ENCODE measurements at regions not wholly inside any gene's neighbourhood (a gene's known extent, or its start where the extent isn't known, plus 50 kb on each side); places are given as distances from the start of the nearest gene placed in this dataset.

DNA sequence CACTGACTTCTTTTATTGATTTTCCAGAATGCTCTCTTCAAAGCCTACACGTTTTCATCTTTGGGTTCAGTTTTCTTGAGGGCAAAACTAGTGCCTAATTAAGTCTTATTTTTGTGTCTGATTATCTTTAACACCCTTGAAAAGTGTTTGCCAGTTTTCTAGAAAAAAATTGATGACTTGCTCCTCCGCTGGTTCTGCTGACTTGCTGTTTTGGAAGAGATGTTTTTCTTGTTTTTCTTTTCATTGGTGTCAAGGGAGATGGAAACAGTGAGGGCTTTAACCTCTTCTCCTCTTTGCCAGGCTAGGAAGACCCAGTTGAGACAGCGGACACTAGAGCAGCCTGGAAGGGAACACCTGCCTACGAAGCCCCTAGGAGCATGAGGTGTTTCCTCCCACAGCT is 123.7 kb upstream of the EEPD1 start:
- DNase-seq (ENCODE audit: low read depth, low spot score) (no peak), FAIRE-seq (no peak)
- TF ChIP-seq GATA2 (IDR thresholded peaks at IDR 0.05; ENCODE audit: insufficient read depth, insufficient read length, low read depth, low read length) = no peak
- TF ChIP-seq POLR2AphosphoS5 (IDR thresholded peaks at IDR 0.05; ENCODE audit: insufficient read depth, low read depth, low read length) = no peak
- TF ChIP-seq, protein P1, sequence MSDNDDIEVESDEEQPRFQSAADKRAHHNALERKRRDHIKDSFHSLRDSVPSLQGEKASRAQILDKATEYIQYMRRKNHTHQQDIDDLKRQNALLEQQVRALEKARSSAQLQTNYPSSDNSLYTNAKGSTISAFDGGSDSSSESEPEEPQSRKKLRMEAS (IDR thresholded peaks at IDR 0.05; ENCODE audit: insufficient read depth, insufficient read length) = no peak
- TF ChIP-seq JUN (IDR thresholded peaks at IDR 0.05; ENCODE audit: borderline replicate concordance, insufficient read depth, insufficient read length, low read depth) = no peak
- TF ChIP-seq, protein P2, sequence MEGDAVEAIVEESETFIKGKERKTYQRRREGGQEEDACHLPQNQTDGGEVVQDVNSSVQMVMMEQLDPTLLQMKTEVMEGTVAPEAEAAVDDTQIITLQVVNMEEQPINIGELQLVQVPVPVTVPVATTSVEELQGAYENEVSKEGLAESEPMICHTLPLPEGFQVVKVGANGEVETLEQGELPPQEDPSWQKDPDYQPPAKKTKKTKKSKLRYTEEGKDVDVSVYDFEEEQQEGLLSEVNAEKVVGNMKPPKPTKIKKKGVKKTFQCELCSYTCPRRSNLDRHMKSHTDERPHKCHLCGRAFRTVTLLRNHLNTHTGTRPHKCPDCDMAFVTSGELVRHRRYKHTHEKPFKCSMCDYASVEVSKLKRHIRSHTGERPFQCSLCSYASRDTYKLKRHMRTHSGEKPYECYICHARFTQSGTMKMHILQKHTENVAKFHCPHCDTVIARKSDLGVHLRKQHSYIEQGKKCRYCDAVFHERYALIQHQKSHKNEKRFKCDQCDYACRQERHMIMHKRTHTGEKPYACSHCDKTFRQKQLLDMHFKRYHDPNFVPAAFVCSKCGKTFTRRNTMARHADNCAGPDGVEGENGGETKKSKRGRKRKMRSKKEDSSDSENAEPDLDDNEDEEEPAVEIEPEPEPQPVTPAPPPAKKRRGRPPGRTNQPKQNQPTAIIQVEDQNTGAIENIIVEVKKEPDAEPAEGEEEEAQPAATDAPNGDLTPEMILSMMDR (IDR thresholded peaks at IDR 0.05; ENCODE audit: extremely low read depth in 1 of 2, insufficient read depth in 1 of 2, low read depth in 1 of 2, low read length in 2 of 2) = no peak
- no peak for TF ChIP-seq EZH2 (IDR thresholded peaks at IDR 0.05; ENCODE audit: borderline replicate concordance, low read depth, low read length, severe bottlenecking)
- no peak for TF ChIP-seq MYC (IDR thresholded peaks at IDR 0.05; ENCODE audit: low read depth, low read length)
- TF ChIP-seq POLR2A (IDR thresholded peaks at IDR 0.05; ENCODE audit: low read depth, low read length) = no peak
- TF ChIP-seq FOS (IDR thresholded peaks at IDR 0.05; ENCODE audit: borderline replicate concordance, insufficient read depth, low read length) = no peak
- POLR2A ChIA-PET = no interaction called here
- Histone ChIP-seq H3K4me3 (replicated peaks in 1 of 3; ENCODE audit: insufficient read depth in 1 of 3, low read depth in 1 of 3, low read length in 3 of 3) (no peak overlapping the region), H4K20me1 (replicated peaks; ENCODE audit: control insufficient read depth, extremely low read depth, insufficient read depth, low read length) (no peaks in the 10 kb centered on the region), H3K4me1 (ENCODE audit: control insufficient read depth, extremely low read depth, insufficient read depth, low read length) (no peaks in the 10 kb centered on the region), H3K27me3 (ENCODE audit: control insufficient read depth in 2 of 2, insufficient read depth in 2 of 2, low read length in 2 of 2) (peaks cover 34 to 39% of the 10 kb centered on the region in 2 experiments), H3K36me3 (ENCODE audit: control insufficient read depth in 2 of 2, extremely low read depth in 1 of 2, insufficient read depth in 2 of 2, low read length in 2 of 2) (no peaks in the 10 kb centered on the region), H3K9me3 (replicated peaks; ENCODE audit: control insufficient read depth, insufficient read depth, low read length) (no peaks in the 10 kb centered on the region), H3K9me1 (replicated peaks; ENCODE audit: control insufficient read depth, extremely low read depth, insufficient read depth, low read length) (no peaks in the 10 kb centered on the region), H3K79me2 (ENCODE audit: control insufficient read depth, insufficient read depth, low read length) (no peaks in the 10 kb centered on the region), H2AFZ (ENCODE audit: low read depth, low read length) (no peak overlapping the region), H3K27ac (ENCODE audit: insufficient read depth, low read depth, low read length) (no peak overlapping the region), H3K4me2 (ENCODE audit: insufficient read depth, low read length) (no peak overlapping the region), H3K9ac (replicated peaks; ENCODE audit: extremely low read depth, insufficient read depth, low read length) (no peak overlapping the region)
- dilution Hi-C loops (cut with MboI; ENCODE audit: extremely low pct_ligation_motif_present, low sequenced_read_pairs) (no loop called here), intact Hi-C loops (cut with micrococcal nuclease) (no loop called here)
- CTCF ChIA-PET = interaction anchor here (0.6 to 2.2 kb wide), 3 partner anchors 8 to 106 kb away, joined by 3 to 10 read pairs (median 6); no protein-coding TSS in a partner anchor
- no TSS peak for BruUV-seq (replicated peaks)

Data from endothelial cell of umbilical vein (primary cell).